H9 (cell line): ENCODE measurements at regions not wholly inside any gene's neighbourhood (a gene's known extent, or its start where the extent isn't known, plus 50 kb on each side); places are given as distances from the start of the nearest gene placed in this dataset.

Experiments
- DNase-seq: peaks from one replicate; pipeline ENCODE4 v3.0.0-alpha.2; 2017
- H2AFZ ChIP-seq: one replicate; pipeline ENCODE4 v1.6.1; 2013; ENCODE audit warnings: mild to moderate bottlenecking, low read length, control low read depth, moderate library complexity
- H2AK5ac ChIP-seq: 2 replicates; pipeline ENCODE4 v1.6.1; 2013; ENCODE audit warnings: low read length, control low read depth, mixed read lengths; ENCODE audit not compliant: insufficient read length
- H2BK120ac ChIP-seq: one replicate; pipeline ENCODE4 v1.6.1; 2013; ENCODE audit warnings: low read depth, mild to moderate bottlenecking, low read length, control low read depth, inconsistent platforms; ENCODE audit not compliant: poor library complexity, severe bottlenecking
- H2BK12ac ChIP-seq: 2 replicates; pipeline ENCODE4 v1.6.1; 2013; ENCODE audit warnings: low read length, control low read depth, mixed read lengths, low read depth; ENCODE audit not compliant: insufficient read length
- H2BK15ac ChIP-seq: 2 replicates; pipeline ENCODE4 v1.6.1; 2013; ENCODE audit warnings: low read depth, low read length, control low read depth
- H2BK20ac ChIP-seq: one replicate; pipeline ENCODE4 v1.6.1; 2013; ENCODE audit warnings: low read depth, mild to moderate bottlenecking, low read length, control low read depth, inconsistent platforms; ENCODE audit not compliant: poor library complexity, severe bottlenecking
- H2BK5ac ChIP-seq: 2 replicates; pipeline ENCODE4 v1.6.1; 2013; ENCODE audit warnings: low read length, control low read depth, mixed read lengths; ENCODE audit not compliant: insufficient read length
- H3K14ac ChIP-seq: 2 replicates; pipeline ENCODE4 v1.6.1; 2013; ENCODE audit warnings: low read length, control low read depth; ENCODE audit not compliant: insufficient read depth
- H3K18ac ChIP-seq: 2 replicates; pipeline ENCODE4 v1.6.1; 2013; ENCODE audit warnings: low read depth, mild to moderate bottlenecking, mixed read lengths, low read length, control low read depth; ENCODE audit not compliant: insufficient read length
- H3K23ac ChIP-seq: 2 replicates; pipeline ENCODE4 v1.6.1; 2013; ENCODE audit warnings: low read length, control low read depth, mixed read lengths, low read depth; ENCODE audit not compliant: insufficient read length
- H3K23me2 ChIP-seq: 2 replicates; pipeline ENCODE4 v1.6.1; 2013; ENCODE audit warnings: low read depth, mild to moderate bottlenecking, mixed read lengths, low read length, control low read depth; ENCODE audit not compliant: insufficient read length, poor library complexity, severe bottlenecking
- H3K27ac ChIP-seq: 2 replicates; pipeline ENCODE4 v1.5.1; 2013; ENCODE audit warnings: low read length, control low read depth, mixed read lengths, low read depth; ENCODE audit not compliant: insufficient read length
- H3K27me3 ChIP-seq: 2 replicates; pipeline ENCODE4 v1.6.1; 2013; ENCODE audit warnings: low read length, control low read depth, inconsistent platforms; ENCODE audit not compliant: insufficient read depth
- H3K4ac ChIP-seq: 2 replicates; pipeline ENCODE4 v1.6.1; 2013; ENCODE audit warnings: low read depth, mild to moderate bottlenecking, control low read depth, inconsistent platforms, low read length, moderate library complexity
- H3K4me1 ChIP-seq: 2 replicates; pipeline ENCODE4 v1.6.1; 2013; ENCODE audit warnings: low read length, control low read depth, inconsistent platforms; ENCODE audit not compliant: insufficient read depth
- H3K4me2 ChIP-seq: 2 replicates; pipeline ENCODE4 v1.6.1; 2013; ENCODE audit warnings: low read length, control low read depth, mixed read lengths; ENCODE audit not compliant: insufficient read length, insufficient read depth
- H3K56ac ChIP-seq: 2 replicates; pipeline ENCODE4 v1.6.1; 2013; ENCODE audit warnings: low read depth, mild to moderate bottlenecking, mixed read lengths, low read length, control low read depth; ENCODE audit not compliant: insufficient read length
- H3K79me1 ChIP-seq: 2 replicates; pipeline ENCODE4 v1.6.1; 2013; ENCODE audit warnings: low read depth, mild to moderate bottlenecking, moderate library complexity, low read length, control low read depth, inconsistent platforms; ENCODE audit not compliant: insufficient read depth, poor library complexity, severe bottlenecking
- H3K79me2 ChIP-seq: 2 replicates; pipeline ENCODE4 v1.6.1; 2013; ENCODE audit warnings: low read length, control low read depth, inconsistent platforms; ENCODE audit not compliant: insufficient read depth
- H3K9ac ChIP-seq: 2 replicates; pipeline ENCODE4 v1.6.1; 2013; ENCODE audit warnings: low read length, control low read depth, mixed read lengths; ENCODE audit not compliant: insufficient read length; ENCODE audit errors: extremely low read depth
- H3K9me3 ChIP-seq: one replicate; pipeline ENCODE4 v1.6.1; 2013; ENCODE audit warnings: low read depth, low read length, inconsistent platforms; ENCODE audit not compliant: control insufficient read depth
- H3T11ph ChIP-seq: one replicate; pipeline ENCODE4 v1.6.1; 2013; ENCODE audit warnings: mild to moderate bottlenecking, low read length, control low read depth, inconsistent platforms
- H4K20me1 ChIP-seq: one replicate; pipeline ENCODE4 v1.6.1; 2013; ENCODE audit not compliant: control insufficient read depth, insufficient read length, insufficient read depth
- H4K5ac ChIP-seq: 2 replicates; pipeline ENCODE4 v1.6.1; 2013; ENCODE audit warnings: low read depth, mild to moderate bottlenecking, mixed read lengths, low read length, control low read depth; ENCODE audit not compliant: insufficient read length
- H4K8ac ChIP-seq: replicated peaks from 2 replicates; pipeline ENCODE4 v1.6.1; 2013; ENCODE audit warnings: low read length, control low read depth, mixed read lengths, low read depth; ENCODE audit not compliant: insufficient read length
- H4K91ac ChIP-seq: 2 replicates; pipeline ENCODE4 v1.6.1; 2013; ENCODE audit warnings: low read depth, mild to moderate bottlenecking, moderate library complexity, mixed read lengths, low read length, control low read depth; ENCODE audit not compliant: insufficient read length
- H3K27ac Mint-ChIP-seq, 3 experiments: 2 replicates in 2 of 3; 3 replicates in 1 of 3; pipeline ENCODE4 v1.8.0; 2020 to 2021; ENCODE audit warnings: mixed read lengths in 3 of 3, mild to moderate bottlenecking in 1 of 3, moderate library complexity in 1 of 3
- H3K27me3 Mint-ChIP-seq: 2 replicates; pipeline ENCODE4 v1.8.0; 2021; ENCODE audit warnings: low read depth, mild to moderate bottlenecking, moderate library complexity, mixed read lengths
- H3K36me3 Mint-ChIP-seq, 3 experiments: 2 replicates in 2 of 3; 3 replicates in 1 of 3; pipeline ENCODE4 v1.8.0; 2020 to 2021; ENCODE audit warnings: low read depth in 3 of 3, mixed read lengths in 3 of 3; ENCODE audit not compliant: insufficient read depth in 1 of 3
- H3K4me1 Mint-ChIP-seq, 2 experiments: 2 replicates each; pipeline ENCODE4 v1.8.0; 2020; ENCODE audit warnings: mixed read lengths in 2 of 2
- H3K4me3 Mint-ChIP-seq, 2 experiments: 2 replicates in 1 of 2; 3 replicates in 1 of 2; pipeline ENCODE4 v1.8.0; 2020 to 2021; ENCODE audit warnings: mild to moderate bottlenecking in 2 of 2, mixed read lengths in 2 of 2, moderate library complexity in 1 of 2
- H3K9me3 Mint-ChIP-seq, 2 experiments: 2 replicates in 1 of 2; 3 replicates in 1 of 2; pipeline ENCODE4 v1.8.0; 2020; ENCODE audit warnings: mild to moderate bottlenecking in 2 of 2, mixed read lengths in 2 of 2, moderate library complexity in 1 of 2
- WGBS: extraction: QIAGEN DNeasy Blood & Tissue Kit; methylation state at CpG from one replicate; pipeline ENCODE4 v1.1.7; 2013; ENCODE audit warnings: missing lambda C conversion rate, low lambda C conversion rate, mixed read lengths; ENCODE audit not compliant: insufficient read length; ENCODE audit errors: extremely low coverage; 5-methylcytosine and 5-hydroxymethylcytosine counted together
- TF ChIP-seq, protein P1 (sequence below): fragments of 200-600 bp; sonication (generic); conservative IDR thresholded peaks from 3 replicates; pipeline ENCODE4 v1.8.0; 2021; ENCODE audit warnings: antibody characterized with exemption, mild to moderate bottlenecking

DNA sequence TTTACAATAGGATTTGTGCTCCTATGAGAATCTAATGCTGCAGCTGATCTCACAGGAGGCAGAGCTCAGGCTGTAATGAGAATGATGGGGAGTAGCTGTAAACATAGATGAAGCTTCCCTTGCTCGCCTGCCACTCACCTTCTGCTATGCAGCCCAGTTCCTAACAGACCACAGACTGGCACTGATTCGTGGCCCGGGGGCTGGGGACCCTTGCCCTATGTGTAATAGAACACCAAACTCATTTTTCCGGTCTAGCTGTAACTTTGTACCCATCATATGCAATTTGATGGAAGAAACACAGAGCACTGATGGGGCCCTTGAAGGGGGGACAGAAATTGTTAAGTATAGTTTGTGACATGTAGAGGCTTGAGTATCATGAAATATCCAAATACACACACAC is 79.6 kb upstream of the OR5AK2 start:
- Histone ChIP-seq H3K23me2 (no peaks in the 10 kb centered on the region), H3K27ac (no peak overlapping the region), H2BK120ac (no peak overlapping the region), H3K56ac (no peak overlapping the region), H3K9ac (no peak overlapping the region), H3K14ac (no peak overlapping the region), H2BK15ac (no peak overlapping the region), H2BK12ac (no peak overlapping the region), H2AK5ac (no peak overlapping the region), H3K79me1 (no peaks in the 10 kb centered on the region), H4K20me1 (no peaks in the 10 kb centered on the region), H3K4me1 (no peaks in the 10 kb centered on the region), H2AFZ (no peak overlapping the region), H3K4ac (no peak overlapping the region), H4K91ac (no peak overlapping the region), H2BK20ac (no peak overlapping the region), H3T11ph (no peak overlapping the region), H3K23ac (no peak overlapping the region), H3K4me2 (no peak overlapping the region), H4K8ac (no peak overlapping the region), H2BK5ac (no peak overlapping the region), H3K27me3 (no peaks in the 10 kb centered on the region), H3K9me3 (peaks cover 9% of the 10 kb centered on the region), H4K5ac (no peak overlapping the region), H3K79me2 (no peaks in the 10 kb centered on the region), H3K18ac (no peak overlapping the region)
- WGBS = no CpG with 5 or more reads among the region's 4 CpGs
- Mint-ChIP-seq H3K4me1 (no peaks in the 10 kb centered on the region), H3K9me3 (peaks cover 8% of the 10 kb centered on the region in 2 experiments; a peak in 3 of 5 replicates), H3K27ac (no peak overlapping the region), H3K27me3 (no peaks in the 10 kb centered on the region), H3K36me3 (no peaks in the 10 kb centered on the region; a peak in 1 of 7 replicates), H3K4me3 (no peak overlapping the region)
- DNase-seq = no peak
- TF ChIP-seq, protein P1, sequence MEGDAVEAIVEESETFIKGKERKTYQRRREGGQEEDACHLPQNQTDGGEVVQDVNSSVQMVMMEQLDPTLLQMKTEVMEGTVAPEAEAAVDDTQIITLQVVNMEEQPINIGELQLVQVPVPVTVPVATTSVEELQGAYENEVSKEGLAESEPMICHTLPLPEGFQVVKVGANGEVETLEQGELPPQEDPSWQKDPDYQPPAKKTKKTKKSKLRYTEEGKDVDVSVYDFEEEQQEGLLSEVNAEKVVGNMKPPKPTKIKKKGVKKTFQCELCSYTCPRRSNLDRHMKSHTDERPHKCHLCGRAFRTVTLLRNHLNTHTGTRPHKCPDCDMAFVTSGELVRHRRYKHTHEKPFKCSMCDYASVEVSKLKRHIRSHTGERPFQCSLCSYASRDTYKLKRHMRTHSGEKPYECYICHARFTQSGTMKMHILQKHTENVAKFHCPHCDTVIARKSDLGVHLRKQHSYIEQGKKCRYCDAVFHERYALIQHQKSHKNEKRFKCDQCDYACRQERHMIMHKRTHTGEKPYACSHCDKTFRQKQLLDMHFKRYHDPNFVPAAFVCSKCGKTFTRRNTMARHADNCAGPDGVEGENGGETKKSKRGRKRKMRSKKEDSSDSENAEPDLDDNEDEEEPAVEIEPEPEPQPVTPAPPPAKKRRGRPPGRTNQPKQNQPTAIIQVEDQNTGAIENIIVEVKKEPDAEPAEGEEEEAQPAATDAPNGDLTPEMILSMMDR = no peak
